Left lung (tissue), 4 donors: ENCODE measurements at regions not wholly inside any gene's neighbourhood (a gene's known extent, or its start where the extent isn't known, plus 50 kb on each side); places are given as distances from the start of the nearest gene placed in this dataset.

Experiments used
- ATAC-seq: fragments of 200-7000 bp; cut with Tn5 transposase; one replicate; pipeline ENCODE4 v1.9.1; 2020; ENCODE audit warnings: moderate library complexity
- DNase-seq, 4 donors: peaks; one replicate each; pipeline ENCODE4 v3.0.0-alpha.2; 2013 to 2020
- H3K27ac ChIP-seq, 2 donors: fragments of 200-600 bp; sonication (generic) in 1 of 2; one replicate each; pipeline versions ENCODE4 v1.5.0 to v1.8.0; 2020 to 2021
- H3K27me3 ChIP-seq, 2 donors: fragments of 200-600 bp; sonication (generic) in 1 of 2; one replicate each; pipeline versions ENCODE4 v1.5.0 to v1.8.0; 2020 to 2021
- H3K36me3 ChIP-seq, 2 donors: fragments of 200-600 bp; sonication (generic) in 1 of 2; one replicate each; pipeline versions ENCODE4 v1.5.0 to v1.8.0; 2020 to 2021
- H3K4me1 ChIP-seq, 2 donors: fragments of 200-600 bp; one replicate each; pipeline ENCODE4 v1.8.0; 2021
- H3K4me3 ChIP-seq, 2 donors: fragments of 200-600 bp; sonication (generic) in 1 of 2; one replicate each; pipeline versions ENCODE4 v1.5.0 to v1.8.0; 2020 to 2021; ENCODE audit warnings: mild to moderate bottlenecking in 1 of 2
- H3K9me3 ChIP-seq, 2 donors: fragments of 200-600 bp; sonication (generic) in 1 of 2; one replicate each; pipeline versions ENCODE4 v1.5.0 to v1.8.0; 2020 to 2021
- intact Hi-C, 2 donors: fragments of 100-400 bp; cut with DNase I; formaldehyde crosslinking; loops; one replicate each; pipeline versions ENCODE4 v1.11.2 to v1.14.2; 2022
- TF ChIP-seq, protein P1 (sequence below), 2 donors: fragments of 200-600 bp; sonication (generic) in 1 of 2; IDR thresholded peaks; one replicate each; pipeline versions ENCODE4 v1.5.0 to v1.8.0; 2021; ENCODE audit warnings: antibody characterized with exemption in 2 of 2
- donor health status: DM: no; HTN: yes; CAD: no.
- donor health status: DM: no; HTN: no; CAD: no.

DNA sequence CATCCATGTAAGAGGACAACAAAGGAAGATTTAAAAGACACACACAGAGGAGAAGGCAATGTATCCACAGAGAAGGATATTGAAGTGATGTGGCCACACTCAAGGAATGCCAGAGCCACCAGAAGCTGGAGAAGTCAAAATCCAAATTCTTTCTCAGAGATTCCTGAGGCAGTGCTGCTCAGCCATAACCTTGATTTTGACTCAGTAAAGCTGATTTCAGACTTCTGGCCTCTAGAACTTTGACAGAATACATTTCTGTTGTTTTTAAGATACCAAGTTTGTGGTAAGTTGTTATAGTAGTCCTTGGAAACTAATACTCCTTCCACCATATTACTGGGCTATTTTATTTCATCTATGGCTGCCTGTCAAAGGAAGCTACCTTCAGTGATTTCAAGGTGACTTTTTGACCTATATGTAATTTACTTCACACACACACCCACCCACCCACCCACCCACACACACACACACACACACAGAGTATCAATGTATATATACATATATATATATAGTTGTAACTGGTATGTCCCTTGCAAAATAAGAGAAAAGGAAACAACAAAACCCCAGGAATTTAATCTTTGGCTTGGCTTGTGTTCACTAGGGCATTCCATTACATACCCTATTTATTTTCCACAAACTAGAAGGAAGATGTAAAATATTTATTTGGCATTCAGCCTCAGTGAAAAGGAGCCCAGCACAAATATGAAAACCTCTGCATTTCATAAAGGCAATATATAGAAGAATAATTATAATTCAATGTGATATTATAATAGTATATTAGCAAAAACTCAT, 142.1 kb upstream of the PTGFR start:
- no peak for ATAC-seq
- no peaks in the 10 kb centered on the region for H3K36me3 ChIP-seq
- H3K4me1 ChIP-seq, result no peaks in the 10 kb centered on the region
- intact Hi-C loops, result no loop called here
- no peak overlapping the region for H3K27ac ChIP-seq
- TF ChIP-seq, protein P1, sequence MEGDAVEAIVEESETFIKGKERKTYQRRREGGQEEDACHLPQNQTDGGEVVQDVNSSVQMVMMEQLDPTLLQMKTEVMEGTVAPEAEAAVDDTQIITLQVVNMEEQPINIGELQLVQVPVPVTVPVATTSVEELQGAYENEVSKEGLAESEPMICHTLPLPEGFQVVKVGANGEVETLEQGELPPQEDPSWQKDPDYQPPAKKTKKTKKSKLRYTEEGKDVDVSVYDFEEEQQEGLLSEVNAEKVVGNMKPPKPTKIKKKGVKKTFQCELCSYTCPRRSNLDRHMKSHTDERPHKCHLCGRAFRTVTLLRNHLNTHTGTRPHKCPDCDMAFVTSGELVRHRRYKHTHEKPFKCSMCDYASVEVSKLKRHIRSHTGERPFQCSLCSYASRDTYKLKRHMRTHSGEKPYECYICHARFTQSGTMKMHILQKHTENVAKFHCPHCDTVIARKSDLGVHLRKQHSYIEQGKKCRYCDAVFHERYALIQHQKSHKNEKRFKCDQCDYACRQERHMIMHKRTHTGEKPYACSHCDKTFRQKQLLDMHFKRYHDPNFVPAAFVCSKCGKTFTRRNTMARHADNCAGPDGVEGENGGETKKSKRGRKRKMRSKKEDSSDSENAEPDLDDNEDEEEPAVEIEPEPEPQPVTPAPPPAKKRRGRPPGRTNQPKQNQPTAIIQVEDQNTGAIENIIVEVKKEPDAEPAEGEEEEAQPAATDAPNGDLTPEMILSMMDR (IDR thresholded peaks at IDR 0.05), result no peak
- H3K27me3 ChIP-seq, result no peaks in the 10 kb centered on the region
- no peaks in the 10 kb centered on the region for H3K9me3 ChIP-seq
- DNase-seq, result no peak
- H3K4me3 ChIP-seq, result no peak overlapping the region

GRCh38 chr1:78351551-78352216, 139.1 kb upstream of the PTGFR start:
- TF ChIP-seq, protein P1 (IDR thresholded peaks at IDR 0.05), result no peak
- DNase-seq (no peak), ATAC-seq (peak; percentile 86)

GRCh38 chr1:78355656-78356055, 135.1 kb upstream of the PTGFR start:
- TF ChIP-seq, protein P1 (IDR thresholded peaks at IDR 0.05), result no peak
- intact Hi-C loops, result no loop called here
- H3K9me3 ChIP-seq, result no peaks in the 10 kb centered on the region
- H3K27me3 ChIP-seq, result no peaks in the 10 kb centered on the region
- DNase-seq (no peak), ATAC-seq (peak; percentile 15)
- no peaks in the 10 kb centered on the region for H3K4me1 ChIP-seq
- no peak overlapping the region for H3K27ac ChIP-seq
- no peaks in the 10 kb centered on the region for H3K36me3 ChIP-seq
- no peak overlapping the region for H3K4me3 ChIP-seq

More at GRCh38 chr1:78351551-78352216, 139.1 kb upstream of the PTGFR start:
- intact Hi-C loops, result no loop called here
- H3K27ac ChIP-seq, result no peak overlapping the region
- no peaks in the 10 kb centered on the region for H3K27me3 ChIP-seq
- no peaks in the 10 kb centered on the region for H3K4me1 ChIP-seq
- no peak overlapping the region for H3K4me3 ChIP-seq
- no peaks in the 10 kb centered on the region for H3K9me3 ChIP-seq
- H3K36me3 ChIP-seq, result no peaks in the 10 kb centered on the region

GRCh38 chr1:78358165-78358564, 132.6 kb upstream of the PTGFR start:
- H3K27ac ChIP-seq, result no peak overlapping the region
- no peak for DNase-seq
- no peaks in the 10 kb centered on the region for H3K4me1 ChIP-seq
- TF ChIP-seq, protein P1 (IDR thresholded peaks at IDR 0.05), result no peak
- intact Hi-C loops, result no loop called here
- ATAC-seq, result no peak
- no peaks in the 10 kb centered on the region for H3K36me3 ChIP-seq
- H3K9me3 ChIP-seq, result no peaks in the 10 kb centered on the region
- H3K27me3 ChIP-seq, result no peaks in the 10 kb centered on the region
- H3K4me3 ChIP-seq, result no peak overlapping the region

DNA sequence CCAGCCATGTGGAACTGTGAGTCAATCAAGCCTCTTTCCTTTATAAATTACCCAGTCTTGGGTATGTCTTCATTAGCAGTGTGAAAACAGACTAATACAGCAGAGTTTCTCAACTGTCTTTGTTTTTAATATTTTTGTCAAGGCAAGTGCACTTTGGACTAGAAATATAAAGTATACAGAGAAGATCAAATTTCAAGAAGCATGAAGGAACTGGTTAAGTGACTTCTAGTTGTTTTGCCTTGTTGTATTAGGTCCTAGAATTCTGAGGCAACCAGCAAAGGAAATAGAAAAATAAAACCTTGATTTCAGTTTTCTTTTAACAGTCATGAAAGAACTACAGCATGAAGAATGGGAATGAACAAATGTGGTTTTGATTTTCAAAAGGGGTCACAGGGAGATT, 131.1 kb upstream of the PTGFR start:
- no peaks in the 10 kb centered on the region for H3K36me3 ChIP-seq
- no peaks in the 10 kb centered on the region for H3K27me3 ChIP-seq
- H3K27ac ChIP-seq, result no peak overlapping the region
- H3K9me3 ChIP-seq, result no peaks in the 10 kb centered on the region
- ATAC-seq (no peak), DNase-seq (peak in 1 of 4 donors; percentile 9)
- intact Hi-C loops, result no loop called here
- H3K4me1 ChIP-seq, result no peaks in the 10 kb centered on the region
- no peak overlapping the region for H3K4me3 ChIP-seq
- TF ChIP-seq, protein P1 (IDR thresholded peaks at IDR 0.05), result no peak
